ENCODE measurements at regions not wholly inside any gene's neighbourhood (a gene's known extent, or its start where the extent isn't known, plus 50 kb on each side); places are given as distances from the start of the nearest gene placed in this dataset.

DNA sequence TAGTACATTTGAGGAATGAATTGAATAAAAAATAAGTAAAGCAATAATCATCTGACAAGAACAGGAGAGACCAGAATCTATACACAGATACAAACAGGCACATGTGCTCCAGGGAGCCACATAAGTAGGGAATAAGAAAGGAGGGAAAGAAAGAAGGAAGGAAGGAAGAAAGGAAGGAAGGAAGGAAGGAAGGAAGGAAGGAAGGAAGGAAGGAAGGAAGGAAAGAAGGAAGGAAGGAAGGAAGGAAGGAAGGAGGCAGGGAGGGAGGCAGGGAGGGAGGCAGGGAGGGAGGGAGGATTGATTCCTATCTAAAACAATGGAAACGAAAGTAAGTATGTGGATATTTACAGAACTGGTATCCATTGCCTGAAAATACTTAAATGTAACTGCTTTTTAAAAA, 475.8 kb downstream of the NLGN4X start:
- Histone ChIP-seq H3K4me3 (ENCODE audit: low read length) (no peak overlapping the region), H2AFZ (ENCODE audit: low read depth, low read length) (no peak overlapping the region), H3K36me3 (ENCODE audit: insufficient read depth, low read length) (no peaks in the 10 kb centered on the region), H3K4me1 (ENCODE audit: insufficient read depth, low read length) (peaks cover 8% of the 10 kb centered on the region), H3K9me3 (ENCODE audit: low read length) (no peaks in the 10 kb centered on the region), H3K27me3 (ENCODE audit: insufficient read depth, low read length) (no peaks in the 10 kb centered on the region)

DNA sequence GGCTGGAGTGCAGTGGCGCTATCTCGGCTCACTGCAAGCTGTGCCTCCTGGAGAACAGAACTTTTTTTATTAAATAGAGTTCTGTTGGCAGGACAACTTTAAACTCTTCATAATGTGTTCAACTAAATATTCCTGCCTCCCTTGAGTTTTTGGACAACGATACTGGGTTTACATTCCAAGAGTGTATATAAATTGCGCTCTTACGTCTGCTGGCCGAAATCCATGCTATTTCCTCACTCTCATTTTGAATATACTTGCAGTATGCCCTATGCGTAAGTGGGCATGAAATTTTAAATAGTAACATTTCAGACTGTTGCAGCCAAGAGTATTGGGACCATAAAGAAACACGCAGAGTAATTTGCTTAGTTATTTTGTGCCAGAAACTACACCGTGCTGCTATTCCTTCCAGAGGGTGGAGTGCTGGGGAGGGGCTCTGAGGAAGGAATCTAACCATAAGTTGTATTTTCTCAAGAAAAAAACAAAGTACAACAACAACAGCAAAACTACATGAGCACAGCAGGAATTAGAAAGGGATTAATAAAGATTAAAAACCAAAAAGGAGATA, 480.0 kb downstream of the NLGN4X start:
- no peaks in the 10 kb centered on the region for H3K9me3 ChIP-seq (ENCODE audit: low read length)

GRCh38 chrX:5746231-5746630, 482.4 kb downstream of the NLGN4X start:
- H3K9me3 ChIP-seq (ENCODE audit: low read length): no peaks in the 10 kb centered on the region
- H2AFZ ChIP-seq (ENCODE audit: low read depth, low read length): no peak overlapping the region

More for the DNA sequence above, 480.0 kb downstream of the NLGN4X start:
- Histone ChIP-seq H3K36me3 (ENCODE audit: insufficient read depth, low read length) (no peaks in the 10 kb centered on the region), H3K4me1 (ENCODE audit: insufficient read depth, low read length) (no peaks in the 10 kb centered on the region), H2AFZ (ENCODE audit: low read depth, low read length) (no peak overlapping the region), H3K4me3 (ENCODE audit: low read length) (no peak overlapping the region), H3K27me3 (ENCODE audit: insufficient read depth, low read length) (no peaks in the 10 kb centered on the region)

DNA sequence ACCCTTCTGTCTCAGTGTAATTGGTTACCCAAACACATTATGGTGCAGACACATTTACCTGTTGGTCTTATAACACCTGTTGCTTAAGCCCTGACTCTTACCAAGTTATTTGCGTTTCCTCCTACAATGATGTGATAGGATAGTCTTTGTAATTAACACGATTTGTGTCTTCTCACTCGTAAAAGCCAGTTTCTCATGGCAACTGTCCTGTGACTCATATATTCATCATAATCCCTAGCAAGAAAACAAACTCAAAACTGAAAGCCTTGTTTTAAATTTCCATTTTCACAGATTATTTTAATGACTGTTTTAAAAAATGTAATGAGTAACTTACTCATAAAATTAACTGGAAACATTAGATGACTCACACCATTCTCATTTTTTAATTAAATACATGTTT, 495.2 kb downstream of the NLGN4X start:
- no peak overlapping the region for H2AFZ ChIP-seq (ENCODE audit: low read depth, low read length)
- H3K9me3 ChIP-seq (ENCODE audit: low read length): no peaks in the 10 kb centered on the region
- no peaks in the 10 kb centered on the region for H3K4me1 ChIP-seq (ENCODE audit: insufficient read depth, low read length)
- H3K4me3 ChIP-seq (ENCODE audit: low read length): no peak overlapping the region
- H3K27me3 ChIP-seq (ENCODE audit: insufficient read depth, low read length): no peaks in the 10 kb centered on the region
- H3K36me3 ChIP-seq (ENCODE audit: insufficient read depth, low read length): no peaks in the 10 kb centered on the region

More at GRCh38 chrX:5746231-5746630, 482.4 kb downstream of the NLGN4X start:
- Histone ChIP-seq H3K4me3 (ENCODE audit: low read length) (no peak overlapping the region), H3K4me1 (ENCODE audit: insufficient read depth, low read length) (no peaks in the 10 kb centered on the region), H3K27me3 (ENCODE audit: insufficient read depth, low read length) (no peaks in the 10 kb centered on the region), H3K36me3 (ENCODE audit: insufficient read depth, low read length) (no peaks in the 10 kb centered on the region)

GRCh38 chrX:5730556-5730955, 498.1 kb downstream of the NLGN4X start:
- Histone ChIP-seq H3K36me3 (ENCODE audit: insufficient read depth, low read length) (no peaks in the 10 kb centered on the region), H3K27me3 (ENCODE audit: insufficient read depth, low read length) (no peaks in the 10 kb centered on the region), H2AFZ (ENCODE audit: low read depth, low read length) (no peak overlapping the region), H3K4me3 (ENCODE audit: low read length) (no peak overlapping the region), H3K4me1 (ENCODE audit: insufficient read depth, low read length) (no peaks in the 10 kb centered on the region), H3K9me3 (ENCODE audit: low read length) (no peaks in the 10 kb centered on the region)

DNA sequence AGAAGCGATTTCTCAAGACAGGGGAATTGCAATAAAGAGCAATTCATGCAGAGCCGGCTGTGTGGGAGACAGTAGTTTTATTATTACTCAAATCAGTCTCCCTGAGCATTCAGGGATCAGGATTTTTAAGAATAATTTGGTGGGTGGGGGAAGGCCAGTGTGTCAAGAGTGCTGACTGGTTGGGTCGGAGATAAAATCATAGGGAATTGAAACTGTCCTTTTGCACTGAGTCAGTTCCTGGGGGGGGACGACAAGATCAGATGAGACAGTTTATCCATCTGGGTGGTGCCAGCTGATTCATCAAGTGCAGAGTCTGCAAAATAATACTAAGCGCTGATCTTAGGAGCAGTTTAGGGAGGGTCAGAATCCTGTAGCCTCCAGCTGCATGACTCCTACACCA, 502.4 kb downstream of the NLGN4X start:
- H3K36me3 ChIP-seq (ENCODE audit: insufficient read depth, low read length): no peaks in the 10 kb centered on the region
- no peak overlapping the region for H2AFZ ChIP-seq (ENCODE audit: low read depth, low read length)
- no peaks in the 10 kb centered on the region for H3K4me1 ChIP-seq (ENCODE audit: insufficient read depth, low read length)
- no peaks in the 10 kb centered on the region for H3K27me3 ChIP-seq (ENCODE audit: insufficient read depth, low read length)
- H3K4me3 ChIP-seq (ENCODE audit: low read length): no peak overlapping the region
- no peaks in the 10 kb centered on the region for H3K9me3 ChIP-seq (ENCODE audit: low read length)

- H3K9me3 ChIP-seq (ENCODE audit: low read length): no peaks in the 10 kb centered on the region
- no peaks in the 10 kb centered on the region for H3K27me3 ChIP-seq (ENCODE audit: insufficient read depth, low read length)
- no peaks in the 10 kb centered on the region for H3K36me3 ChIP-seq (ENCODE audit: insufficient read depth, low read length)
- no peaks in the 10 kb centered on the region for H3K4me1 ChIP-seq (ENCODE audit: insufficient read depth, low read length)
- no peak overlapping the region for H3K4me3 ChIP-seq (ENCODE audit: low read length)
- no peak overlapping the region for H2AFZ ChIP-seq (ENCODE audit: low read depth, low read length)
These were observed 504.5 kb downstream of the NLGN4X start for GRCh38 chrX:5724123-5724522.

- Histone ChIP-seq H2AFZ (ENCODE audit: low read depth, low read length) (no peak overlapping the region), H3K4me1 (ENCODE audit: insufficient read depth, low read length) (no peaks in the 10 kb centered on the region), H3K4me3 (ENCODE audit: low read length) (no peak overlapping the region), H3K27me3 (ENCODE audit: insufficient read depth, low read length) (no peaks in the 10 kb centered on the region), H3K36me3 (ENCODE audit: insufficient read depth, low read length) (no peaks in the 10 kb centered on the region), H3K9me3 (ENCODE audit: low read length) (no peaks in the 10 kb centered on the region)
These were observed 510.0 kb downstream of the NLGN4X start for GRCh38 chrX:5718651-5719050.

DNA sequence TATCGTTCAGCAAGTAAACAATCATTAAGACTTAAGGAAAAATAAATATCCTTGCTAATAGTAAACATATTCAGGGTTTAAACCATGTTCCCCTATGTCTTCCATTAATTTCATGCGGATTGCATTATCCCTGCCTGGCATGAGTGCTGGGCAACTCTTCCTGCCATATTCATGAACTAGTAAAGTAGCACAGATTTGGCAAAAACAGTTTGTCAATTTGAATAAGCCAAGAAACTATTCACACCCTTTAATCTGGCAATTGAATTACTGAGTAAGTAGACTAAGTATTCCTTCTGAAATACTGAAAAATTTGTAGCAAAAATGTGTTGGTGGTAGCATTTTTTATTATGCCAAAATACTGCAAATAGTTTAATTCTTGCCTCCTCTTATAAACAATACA, 512.0 kb downstream of the NLGN4X start:
- Histone ChIP-seq H3K4me3 (ENCODE audit: low read length) (no peak overlapping the region), H3K4me1 (ENCODE audit: insufficient read depth, low read length) (no peaks in the 10 kb centered on the region), H3K27me3 (ENCODE audit: insufficient read depth, low read length) (no peaks in the 10 kb centered on the region), H3K9me3 (ENCODE audit: low read length) (no peaks in the 10 kb centered on the region), H3K36me3 (ENCODE audit: insufficient read depth, low read length) (no peaks in the 10 kb centered on the region), H2AFZ (ENCODE audit: low read depth, low read length) (no peak overlapping the region)

DNA sequence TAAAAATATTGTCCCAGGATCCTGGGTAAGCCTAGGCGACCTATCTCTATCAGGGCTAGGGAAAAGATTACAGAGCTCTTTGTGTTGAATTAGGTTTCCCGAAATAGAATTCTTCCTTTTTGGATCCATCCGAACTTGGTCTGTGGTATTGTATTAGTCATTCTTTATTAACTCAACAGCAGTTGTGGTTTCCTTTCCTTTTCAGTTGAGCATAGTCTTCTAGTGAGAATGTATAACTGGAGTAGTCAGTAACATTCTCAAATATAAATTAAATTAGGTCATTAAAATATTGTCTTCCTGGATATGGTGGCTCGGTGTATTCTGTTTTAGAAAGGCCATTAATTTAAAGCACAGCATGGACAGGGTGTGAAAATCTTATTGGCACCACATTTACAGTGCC, 520.4 kb downstream of the NLGN4X start:
- Histone ChIP-seq H3K36me3 (ENCODE audit: insufficient read depth, low read length) (no peaks in the 10 kb centered on the region), H3K4me1 (ENCODE audit: insufficient read depth, low read length) (no peaks in the 10 kb centered on the region), H3K9me3 (ENCODE audit: low read length) (no peaks in the 10 kb centered on the region), H3K27me3 (ENCODE audit: insufficient read depth, low read length) (no peaks in the 10 kb centered on the region), H3K4me3 (ENCODE audit: low read length) (no peak overlapping the region), H2AFZ (ENCODE audit: low read depth, low read length) (no peak overlapping the region)

GRCh38 chrX:5702890-5703289, 525.8 kb downstream of the NLGN4X start:
- Histone ChIP-seq H3K9me3 (ENCODE audit: low read length) (no peaks in the 10 kb centered on the region), H3K4me1 (ENCODE audit: insufficient read depth, low read length) (no peaks in the 10 kb centered on the region), H3K4me3 (ENCODE audit: low read length) (no peak overlapping the region), H3K27me3 (ENCODE audit: insufficient read depth, low read length) (no peaks in the 10 kb centered on the region), H2AFZ (ENCODE audit: low read depth, low read length) (no peak overlapping the region), H3K36me3 (ENCODE audit: insufficient read depth, low read length) (no peaks in the 10 kb centered on the region)

- no peak overlapping the region for H3K4me3 ChIP-seq (ENCODE audit: low read length)
- no peak overlapping the region for H2AFZ ChIP-seq (ENCODE audit: low read depth, low read length)
- H3K4me1 ChIP-seq (ENCODE audit: insufficient read depth, low read length): no peaks in the 10 kb centered on the region
- H3K27me3 ChIP-seq (ENCODE audit: insufficient read depth, low read length): no peaks in the 10 kb centered on the region
- H3K9me3 ChIP-seq (ENCODE audit: low read length): no peaks in the 10 kb centered on the region
- H3K36me3 ChIP-seq (ENCODE audit: insufficient read depth, low read length): no peaks in the 10 kb centered on the region
These were observed 532.7 kb downstream of the NLGN4X start for GRCh38 chrX:5695971-5696370.

GRCh38 chrX:5683996-5684395, 544.7 kb downstream of the NLGN4X start:
- Histone ChIP-seq H3K36me3 (ENCODE audit: insufficient read depth, low read length) (no peaks in the 10 kb centered on the region), H3K4me3 (ENCODE audit: low read length) (no peak overlapping the region), H3K9me3 (ENCODE audit: low read length) (no peaks in the 10 kb centered on the region), H3K27me3 (ENCODE audit: insufficient read depth, low read length) (no peaks in the 10 kb centered on the region), H2AFZ (ENCODE audit: low read depth, low read length) (no peak overlapping the region), H3K4me1 (ENCODE audit: insufficient read depth, low read length) (no peaks in the 10 kb centered on the region)

- Histone ChIP-seq H2AFZ (ENCODE audit: low read depth, low read length) (no peak overlapping the region), H3K36me3 (ENCODE audit: insufficient read depth, low read length) (no peaks in the 10 kb centered on the region), H3K27me3 (ENCODE audit: insufficient read depth, low read length) (no peaks in the 10 kb centered on the region), H3K4me1 (ENCODE audit: insufficient read depth, low read length) (no peaks in the 10 kb centered on the region), H3K4me3 (ENCODE audit: low read length) (no peak overlapping the region), H3K9me3 (ENCODE audit: low read length) (no peaks in the 10 kb centered on the region)
These were observed 547.5 kb downstream of the NLGN4X start for GRCh38 chrX:5681159-5681558.
